ENCODE measurements at regions not wholly inside any gene's neighbourhood (a gene's known extent, or its start where the extent isn't known, plus 50 kb on each side); places are given as distances from the start of the nearest gene placed in this dataset. TPM values are rescaled to one million over a fixed set of nuclear protein-coding genes. Genes with fewer than 3 reads are reported as not detected.

DNA sequence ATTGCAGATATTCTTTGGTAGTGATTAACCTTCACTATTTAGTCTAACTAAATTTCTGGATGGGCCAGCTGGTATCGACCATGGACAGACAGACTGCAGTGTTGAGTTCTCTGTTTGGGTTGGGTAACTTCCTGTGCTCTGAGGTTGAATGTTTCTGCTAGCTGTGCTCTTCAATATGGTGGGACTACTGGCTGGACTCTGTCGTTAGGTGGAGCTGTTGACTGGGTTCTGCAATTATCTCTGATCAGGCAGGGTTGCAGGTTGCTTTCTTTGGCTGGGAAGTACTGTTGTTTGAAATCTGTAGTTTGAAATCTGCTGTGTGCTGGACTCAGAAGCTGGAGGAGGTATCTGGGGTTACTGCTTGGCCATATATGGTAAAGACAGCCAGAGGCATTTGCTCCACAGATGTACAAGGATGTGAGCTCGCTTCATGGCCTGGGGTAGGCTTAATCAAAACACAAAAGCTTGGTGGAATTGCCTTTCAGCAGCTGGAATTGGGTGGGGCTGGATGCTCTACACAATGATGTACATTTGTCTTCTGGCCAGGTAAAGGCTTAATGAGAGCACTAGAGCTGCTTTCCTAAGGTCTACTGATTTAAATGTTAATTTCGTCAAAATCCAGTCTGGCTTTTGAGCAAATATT lies 1472.0 kb downstream of the FAM133A start:
- no peak for DNase-seq (ENCODE audit: low spot score)
- Mint-ChIP-seq H3K27ac (ENCODE audit: unreplicated experiment) (no peak overlapping the region), H3K4me1 (ENCODE audit: unreplicated experiment) (no peaks in the 10 kb centered on the region), H3K9me3 (ENCODE audit: unreplicated experiment) (no peaks in the 10 kb centered on the region), H3K27me3 (ENCODE audit: unreplicated experiment) (no peaks in the 10 kb centered on the region), H3K4me3 (ENCODE audit: unreplicated experiment) (no peak overlapping the region), H3K36me3 (ENCODE audit: low read depth, unreplicated experiment) (no peaks in the 10 kb centered on the region)
- TF ChIP-seq, protein P1, sequence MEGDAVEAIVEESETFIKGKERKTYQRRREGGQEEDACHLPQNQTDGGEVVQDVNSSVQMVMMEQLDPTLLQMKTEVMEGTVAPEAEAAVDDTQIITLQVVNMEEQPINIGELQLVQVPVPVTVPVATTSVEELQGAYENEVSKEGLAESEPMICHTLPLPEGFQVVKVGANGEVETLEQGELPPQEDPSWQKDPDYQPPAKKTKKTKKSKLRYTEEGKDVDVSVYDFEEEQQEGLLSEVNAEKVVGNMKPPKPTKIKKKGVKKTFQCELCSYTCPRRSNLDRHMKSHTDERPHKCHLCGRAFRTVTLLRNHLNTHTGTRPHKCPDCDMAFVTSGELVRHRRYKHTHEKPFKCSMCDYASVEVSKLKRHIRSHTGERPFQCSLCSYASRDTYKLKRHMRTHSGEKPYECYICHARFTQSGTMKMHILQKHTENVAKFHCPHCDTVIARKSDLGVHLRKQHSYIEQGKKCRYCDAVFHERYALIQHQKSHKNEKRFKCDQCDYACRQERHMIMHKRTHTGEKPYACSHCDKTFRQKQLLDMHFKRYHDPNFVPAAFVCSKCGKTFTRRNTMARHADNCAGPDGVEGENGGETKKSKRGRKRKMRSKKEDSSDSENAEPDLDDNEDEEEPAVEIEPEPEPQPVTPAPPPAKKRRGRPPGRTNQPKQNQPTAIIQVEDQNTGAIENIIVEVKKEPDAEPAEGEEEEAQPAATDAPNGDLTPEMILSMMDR (IDR thresholded peaks at IDR 0.05; ENCODE audit: unreplicated experiment), result no peak

DNA sequence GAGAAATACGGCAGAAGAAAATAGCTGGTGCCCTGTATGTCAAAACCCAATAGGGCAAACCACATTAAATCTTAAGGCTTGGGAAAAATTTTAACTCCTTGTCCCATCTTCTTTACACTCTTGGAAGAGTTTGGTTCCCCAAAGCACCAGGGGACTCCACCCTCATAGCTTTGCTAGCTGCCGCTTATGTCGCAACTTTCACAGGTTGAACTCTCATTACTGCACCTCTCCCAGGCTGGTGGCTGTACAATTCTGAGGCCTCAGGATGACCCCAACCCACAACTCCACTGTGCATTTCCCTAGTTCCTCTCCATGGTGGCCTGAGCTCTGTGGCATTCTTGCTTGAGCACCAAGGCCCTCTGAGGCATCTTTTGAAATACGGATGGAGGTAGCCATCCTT lies 1478.8 kb downstream of the FAM133A start:
- TF ChIP-seq, protein P1 (IDR thresholded peaks at IDR 0.05; ENCODE audit: unreplicated experiment), result no peak
- H3K36me3 Mint-ChIP-seq (ENCODE audit: low read depth, unreplicated experiment), result no peaks in the 10 kb centered on the region

DNA sequence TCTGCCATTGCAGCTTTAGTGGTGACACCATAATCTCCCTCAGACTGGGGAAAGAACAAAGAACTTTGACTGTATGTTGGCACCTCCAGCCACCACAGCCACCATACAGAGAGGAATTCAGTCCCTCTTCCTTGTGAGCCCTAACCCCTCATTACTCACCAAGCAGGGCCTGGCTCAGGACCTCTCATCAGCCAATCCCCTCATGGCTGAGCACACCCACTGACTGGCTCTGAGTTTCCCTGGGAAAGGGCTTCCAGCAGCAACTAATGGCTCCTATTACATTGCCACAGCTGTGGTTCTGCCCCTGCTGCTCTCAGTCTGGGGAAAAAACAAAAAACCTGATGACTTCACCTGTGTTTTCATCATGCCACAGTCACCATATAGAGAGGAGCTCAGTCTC lies 1482.6 kb downstream of the FAM133A start:
- H3K4me1 Mint-ChIP-seq (ENCODE audit: unreplicated experiment), result no peaks in the 10 kb centered on the region
- no peaks in the 10 kb centered on the region for H3K36me3 Mint-ChIP-seq (ENCODE audit: low read depth, unreplicated experiment)
- TF ChIP-seq, protein P1 (IDR thresholded peaks at IDR 0.05; ENCODE audit: unreplicated experiment), result no peak
- DNase-seq (ENCODE audit: low spot score), result no peak
- H3K9me3 Mint-ChIP-seq (ENCODE audit: unreplicated experiment), result no peaks in the 10 kb centered on the region
- no peak overlapping the region for H3K4me3 Mint-ChIP-seq (ENCODE audit: unreplicated experiment)
- H3K27ac Mint-ChIP-seq (ENCODE audit: unreplicated experiment), result no peak overlapping the region
- peaks cover 2% of the 10 kb centered on the region for H3K27me3 Mint-ChIP-seq (ENCODE audit: unreplicated experiment)

More for the DNA sequence above, 1478.8 kb downstream of the FAM133A start:
- no peak for DNase-seq (ENCODE audit: low spot score)
- Mint-ChIP-seq H3K4me3 (ENCODE audit: unreplicated experiment) (no peak overlapping the region), H3K4me1 (ENCODE audit: unreplicated experiment) (no peaks in the 10 kb centered on the region), H3K9me3 (ENCODE audit: unreplicated experiment) (no peaks in the 10 kb centered on the region), H3K27me3 (ENCODE audit: unreplicated experiment) (peaks cover 2% of the 10 kb centered on the region), H3K27ac (ENCODE audit: unreplicated experiment) (no peak overlapping the region)

Small RNAs in the stretch of these regions (microRNA-seq; reads per million reads assigned to microRNA genes)
- not detected for gene MIR548M (ENCODE audit: unreplicated experiment)
